Ovary (tissue), 3 donors: ENCODE measurements at regions not wholly inside any gene's neighbourhood (a gene's known extent, or its start where the extent isn't known, plus 50 kb on each side); places are given as distances from the start of the nearest gene placed in this dataset.

ENCODE experiments used
- CTCF ChIP-seq, 3 donors: fragments of 450-650 bp in 2 of 3; fragments of 200-600 bp in 1 of 3; IDR thresholded peaks; one replicate each; pipeline versions ENCODE4 v1.5.1 to v1.8.0; 2016 to 2022; ENCODE audit warnings: antibody characterized with exemption in 3 of 3, mild to moderate bottlenecking in 1 of 3
- EP300 ChIP-seq: sonication (generic); formaldehyde crosslinking; IDR thresholded peaks from one replicate; pipeline ENCODE4 v1.6.1; 2017; ENCODE audit warnings: antibody characterized with exemption
- POLR2A ChIP-seq: fragments of 450-650 bp; IDR thresholded peaks from one replicate; pipeline ENCODE4 v1.6.1; 2017; ENCODE audit warnings: antibody characterized with exemption, mild to moderate bottlenecking, moderate library complexity
- donor health status: DM: no; HTN: no; CAD: no.

GRCh38 chr16:52251495-52251894 is 295.4 kb downstream of the TOX3 start:
- no peak for TF ChIP-seq CTCF (IDR thresholded peaks at IDR 0.05)
- no peak for TF ChIP-seq EP300
- TF ChIP-seq POLR2A, result no peak
